ENCODE measurements at regions not wholly inside any gene's neighbourhood (a gene's known extent, or its start where the extent isn't known, plus 50 kb on each side); places are given as distances from the start of the nearest gene placed in this dataset.

- peaks cover 16% of the 10 kb centered on the region for H3K4me1 Mint-ChIP-seq (ENCODE audit: low read depth, unreplicated experiment)
- no peak for DNase-seq
- no peaks in the 10 kb centered on the region for H3K27me3 Mint-ChIP-seq (ENCODE audit: unreplicated experiment)
- peaks cover 4% of the 10 kb centered on the region for H3K36me3 Mint-ChIP-seq (ENCODE audit: insufficient read depth, unreplicated experiment)
- H3K4me3 Mint-ChIP-seq (ENCODE audit: low read depth, unreplicated experiment): no peak overlapping the region
- no peaks in the 10 kb centered on the region for H3K9me3 Mint-ChIP-seq (ENCODE audit: low read depth, unreplicated experiment)
- CTCF ChIA-PET: no interaction called here
- H3K27ac Mint-ChIP-seq (ENCODE audit: unreplicated experiment): no peak overlapping the region
- TF ChIP-seq CTCF (IDR thresholded peaks at IDR 0.05; ENCODE audit: unreplicated experiment): no peak
- intact Hi-C loops (cut with micrococcal nuclease; ENCODE audit: unreplicated experiment): no loop called here
- BruUV-seq (replicated peaks): no TSS peak
These were observed 90.7 kb downstream of the ZNF281 start for GRCh38 chr1:200319148-200319547.

DNA sequence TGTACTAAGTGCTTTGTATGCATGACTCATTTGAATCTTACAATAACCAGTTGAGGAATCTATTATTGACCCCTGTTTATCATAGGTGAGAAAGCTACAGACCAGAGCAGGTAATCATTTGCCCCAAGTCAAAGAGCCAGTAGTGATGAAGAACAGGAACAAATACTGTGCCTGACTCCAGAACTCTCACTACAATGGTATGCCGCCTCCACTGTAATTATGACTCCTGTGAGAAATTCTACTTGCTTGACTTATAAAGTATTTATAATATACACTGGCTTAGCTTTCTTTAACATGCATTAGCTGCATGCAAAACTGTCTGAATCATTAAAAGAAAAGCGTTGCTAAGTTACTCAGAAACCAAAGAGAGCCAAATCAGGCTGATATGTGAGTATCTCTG is 92.6 kb downstream of the ZNF281 start:
- CTCF ChIA-PET: interaction anchor here (0.7 kb wide), 3 partner anchors 9 to 56 kb away, joined by 3 to 4 read pairs (median 4); no protein-coding TSS in a partner anchor
- no TSS peak for BruUV-seq (replicated peaks)
- DNase-seq: no peak
- no peaks in the 10 kb centered on the region for H3K27me3 Mint-ChIP-seq (ENCODE audit: unreplicated experiment)
- no peak overlapping the region for H3K4me3 Mint-ChIP-seq (ENCODE audit: low read depth, unreplicated experiment)
- TF ChIP-seq CTCF (IDR thresholded peaks at IDR 0.05; ENCODE audit: unreplicated experiment): no peak
- peaks cover 29% of the 10 kb centered on the region for H3K4me1 Mint-ChIP-seq (ENCODE audit: low read depth, unreplicated experiment)
- peaks cover 4% of the 10 kb centered on the region for H3K36me3 Mint-ChIP-seq (ENCODE audit: insufficient read depth, unreplicated experiment)
- no peak overlapping the region for H3K27ac Mint-ChIP-seq (ENCODE audit: unreplicated experiment)
- intact Hi-C loops (cut with micrococcal nuclease; ENCODE audit: unreplicated experiment): no loop called here
- no peaks in the 10 kb centered on the region for H3K9me3 Mint-ChIP-seq (ENCODE audit: low read depth, unreplicated experiment)

DNA sequence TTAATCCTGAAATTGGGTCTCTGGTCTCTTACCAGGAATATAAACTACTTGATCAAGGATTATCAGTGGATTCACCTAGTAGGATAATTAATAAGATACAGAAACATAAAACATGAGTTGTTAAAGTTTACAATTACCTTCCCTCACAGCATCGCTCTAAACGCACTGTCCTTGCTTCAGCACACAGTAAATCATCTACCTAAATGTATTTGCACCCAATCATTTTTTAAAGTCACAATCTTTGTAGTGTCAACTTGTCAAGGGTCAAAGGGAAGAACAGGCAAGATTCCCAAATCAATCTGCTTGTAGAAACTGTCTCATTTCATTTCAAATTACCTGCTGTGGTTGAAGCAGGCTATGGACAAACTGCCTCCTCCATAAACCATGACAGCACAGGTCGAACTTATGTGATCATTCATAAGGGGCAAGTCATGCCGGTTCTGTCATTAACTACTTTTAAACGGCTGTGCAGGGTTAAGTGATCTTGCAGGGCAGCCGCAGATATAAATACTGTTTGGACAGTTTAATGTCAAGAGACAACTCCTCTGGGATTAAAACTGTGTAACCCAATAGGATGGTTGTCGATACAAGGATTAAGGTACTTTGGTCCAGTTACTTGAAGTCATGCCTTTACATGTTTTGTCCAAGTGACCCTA is 93.6 kb downstream of the ZNF281 start:
- DNase-seq: no peak
- H3K9me3 Mint-ChIP-seq (ENCODE audit: low read depth, unreplicated experiment): no peaks in the 10 kb centered on the region
- no peaks in the 10 kb centered on the region for H3K27me3 Mint-ChIP-seq (ENCODE audit: unreplicated experiment)
- no peak overlapping the region for H3K27ac Mint-ChIP-seq (ENCODE audit: unreplicated experiment)
- H3K4me1 Mint-ChIP-seq (ENCODE audit: low read depth, unreplicated experiment): peaks cover 29% of the 10 kb centered on the region
- no peak overlapping the region for H3K4me3 Mint-ChIP-seq (ENCODE audit: low read depth, unreplicated experiment)
- H3K36me3 Mint-ChIP-seq (ENCODE audit: insufficient read depth, unreplicated experiment): peaks cover 4% of the 10 kb centered on the region
- TF ChIP-seq CTCF (IDR thresholded peaks at IDR 0.05; ENCODE audit: unreplicated experiment): no peak
- BruUV-seq (replicated peaks): no TSS peak
- CTCF ChIA-PET: interaction anchor here (0.5 kb wide), 1 partner anchor 221 kb away, joined by 3 read pairs; no protein-coding TSS in a partner anchor
- intact Hi-C loops (cut with micrococcal nuclease; ENCODE audit: unreplicated experiment): no loop called here

DNA sequence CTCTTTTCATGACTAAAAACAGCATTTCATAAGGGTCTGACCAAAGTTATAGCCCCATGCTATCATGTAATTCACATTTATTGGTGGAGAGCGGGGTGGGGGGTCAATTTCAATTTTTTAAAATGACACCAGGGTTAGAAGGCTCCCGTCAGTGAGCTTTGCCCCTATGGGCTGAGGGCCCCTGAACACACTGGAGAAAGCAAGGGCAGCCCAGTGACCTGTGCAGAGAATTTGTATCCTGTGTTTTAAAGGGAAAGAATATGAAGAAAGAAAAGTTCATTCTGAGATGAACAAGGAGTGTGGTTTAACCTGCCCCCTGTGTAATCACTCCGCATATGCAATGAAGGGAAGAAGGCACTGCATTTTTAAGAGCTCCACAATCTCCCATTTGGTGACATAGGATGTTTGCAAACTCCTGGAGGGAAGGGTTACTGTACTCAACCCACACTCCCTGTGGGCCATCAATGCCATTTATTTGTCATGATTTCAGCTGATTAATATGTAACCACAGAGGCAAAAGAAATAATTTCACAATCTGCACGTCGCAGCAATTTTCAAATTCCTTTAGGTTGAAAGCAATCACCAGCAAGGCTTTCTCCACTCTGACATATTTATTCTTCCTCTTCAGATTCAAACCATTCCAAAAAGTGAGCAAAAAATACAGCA is 95.6 kb downstream of the ZNF281 start:
- Mint-ChIP-seq H3K27ac (ENCODE audit: unreplicated experiment) (no peak overlapping the region), H3K9me3 (ENCODE audit: low read depth, unreplicated experiment) (no peaks in the 10 kb centered on the region), H3K4me3 (ENCODE audit: low read depth, unreplicated experiment) (no peak overlapping the region), H3K4me1 (ENCODE audit: low read depth, unreplicated experiment) (peaks cover 29% of the 10 kb centered on the region), H3K27me3 (ENCODE audit: unreplicated experiment) (no peaks in the 10 kb centered on the region), H3K36me3 (ENCODE audit: insufficient read depth, unreplicated experiment) (peaks cover 4% of the 10 kb centered on the region)
- DNase-seq: peak; percentile 28
- TF ChIP-seq CTCF (IDR thresholded peaks at IDR 0.05; ENCODE audit: unreplicated experiment): no peak
- BruUV-seq (replicated peaks): no TSS peak
- CTCF ChIA-PET: interaction anchor here (0.5 to 1.4 kb wide), 5 partner anchors 12 to 195 kb away, joined by 3 to 4 read pairs (median 3); no protein-coding TSS in a partner anchor
- intact Hi-C loops (cut with micrococcal nuclease; ENCODE audit: unreplicated experiment): no loop called here

Measured in Calu3 (cell line).